Esophagus squamous epithelium (tissue), 5 donors: ENCODE measurements at regions not wholly inside any gene's neighbourhood (a gene's known extent, or its start where the extent isn't known, plus 50 kb on each side); places are given as distances from the start of the nearest gene placed in this dataset.

Experiments used
- DNase-seq: peaks from one replicate; lab custom pipeline; 2025; lab: John Stamatoyannopoulos, UW
- H3K27ac ChIP-seq, 4 donors: fragments of 200-600 bp; sonication (generic); one replicate each; pipeline ENCODE4 v1.5.1; 2016 to 2019; ENCODE audit warnings: mild to moderate bottlenecking in 1 of 4
- H3K27me3 ChIP-seq, 4 donors: fragments of 200-600 bp; sonication (generic); 1 replicate in 3 of 4; 2 replicates in 1 of 4; pipeline versions ENCODE4 v1.5.1 to v1.6.0; 2017 to 2021; ENCODE audit warnings: antibody characterized with exemption in 1 of 4
- H3K36me3 ChIP-seq, 3 donors: fragments of 200-600 bp; sonication (generic); one replicate each; pipeline ENCODE4 v1.5.1; 2016 to 2019
- H3K4me1 ChIP-seq, 3 donors: fragments of 200-600 bp; sonication (generic); one replicate each; pipeline ENCODE4 v1.5.1; 2017 to 2019
- H3K4me3 ChIP-seq, 4 donors: fragments of 200-600 bp; sonication (generic); 1 replicate in 3 of 4; 2 replicates in 1 of 4; pipeline ENCODE4 v1.5.1; 2016 to 2019; ENCODE audit warnings: mild to moderate bottlenecking in 2 of 4, moderate library complexity in 1 of 4
- H3K9me3 ChIP-seq, 3 donors: fragments of 200-600 bp; sonication (generic); one replicate each; pipeline ENCODE4 v1.5.1; 2016 to 2019
- CTCF ChIP-seq, 6 experiments: fragments of 450-650 bp in 4 of 6; fragments of 200-600 bp in 2 of 6; sonication (generic) in 2 of 6; IDR thresholded peaks; one replicate each; pipeline ENCODE4 v1.5.1; 2016 to 2019; ENCODE audit warnings: antibody characterized with exemption in 6 of 6, mild to moderate bottlenecking in 4 of 6, moderate library complexity in 4 of 6
- POLR2A ChIP-seq, 4 donors: fragments of 450-650 bp; IDR thresholded peaks; one replicate each; pipeline ENCODE4 v1.6.1; 2017; ENCODE audit warnings: antibody characterized with exemption in 4 of 4, mild to moderate bottlenecking in 4 of 4, moderate library complexity in 3 of 4
- WGBS, 2 donors: methylation state at CpG; one replicate each; pipeline ENCODE4 v1.1.5; 2018; 5-methylcytosine and 5-hydroxymethylcytosine counted together
- intact Hi-C: fragments of 100-400 bp; cut with DNase I; formaldehyde crosslinking; loops from one replicate; pipeline ENCODE4 v1.15.0; 2022
- donor health status: DM: yes; HTN: yes; CAD: no.

- 64 to 89% methylated on average over 1 to 3 of the region's 3 CpGs for WGBS, 2 donors
- no peaks in the 10 kb centered on the region for H3K9me3 ChIP-seq
- intact Hi-C loops, result no loop called here
- H3K4me1 ChIP-seq, result peaks cover 0 to under 1% (median 0%) of the 10 kb centered on the region in 3 donors
- no peak for TF ChIP-seq POLR2A (IDR thresholded peaks at IDR 0.05)
- TF ChIP-seq CTCF (IDR thresholded peaks at IDR 0.05), result no peak
- H3K27me3 ChIP-seq, result no peaks in the 10 kb centered on the region
- H3K4me3 ChIP-seq, result no peak overlapping the region
- no peak overlapping the region for H3K27ac ChIP-seq
- no peak for DNase-seq
- H3K36me3 ChIP-seq, result no peaks in the 10 kb centered on the region
Measured at GRCh38 chr2:60377825-60378224, 175.6 kb downstream of the BCL11A start.

GRCh38 chr2:60376252-60376651 is 177.2 kb downstream of the BCL11A start:
- Histone ChIP-seq H3K4me3 (no peak overlapping the region), H3K4me1 (peaks cover 0 to 14% (median 9%) of the 10 kb centered on the region in 3 donors), H3K27me3 (no peaks in the 10 kb centered on the region), H3K27ac (no peak overlapping the region), H3K36me3 (no peaks in the 10 kb centered on the region), H3K9me3 (no peaks in the 10 kb centered on the region)
- WGBS, 2 donors, result 60 to 83% methylated on average over 2 of the region's 3 CpGs
- DNase-seq, result no peak
- no peak for TF ChIP-seq POLR2A (IDR thresholded peaks at IDR 0.05)
- TF ChIP-seq CTCF (IDR thresholded peaks at IDR 0.05), result no peak
- intact Hi-C loops, result no loop called here

- Histone ChIP-seq H3K4me3 (no peak overlapping the region), H3K27me3 (no peaks in the 10 kb centered on the region), H3K27ac (peak overlapping the region in 3 of 4 donors; percentile 68 to 79 (median 75)), H3K36me3 (no peaks in the 10 kb centered on the region), H3K9me3 (no peaks in the 10 kb centered on the region), H3K4me1 (peaks cover 7 to 31% (median 15%) of the 10 kb centered on the region in 3 donors)
- TF ChIP-seq CTCF (IDR thresholded peaks at IDR 0.05) (no peak), POLR2A (IDR thresholded peaks at IDR 0.05) (no peak)
- no peak for DNase-seq
- intact Hi-C loops, result no loop called here
- 23 to 37% methylated on average over 3 of the region's 3 CpGs for WGBS, 2 donors
Measured at GRCh38 chr2:60371681-60372080, 181.8 kb downstream of the BCL11A start.

GRCh38 chr2:60371219-60371618 is 182.2 kb downstream of the BCL11A start:
- H3K4me3 ChIP-seq, result no peak overlapping the region
- no peaks in the 10 kb centered on the region for H3K36me3 ChIP-seq
- peak overlapping the region; percentile 49 to 79 (median 72) for H3K27ac ChIP-seq
- no peaks in the 10 kb centered on the region for H3K9me3 ChIP-seq
- no peak for DNase-seq
- peaks cover 7 to 31% (median 15%) of the 10 kb centered on the region in 3 donors for H3K4me1 ChIP-seq
- 47 to 48% methylated on average over 3 to 8 of the region's 9 CpGs for WGBS, 2 donors
- intact Hi-C loops, result no loop called here
- H3K27me3 ChIP-seq, result no peaks in the 10 kb centered on the region
- TF ChIP-seq CTCF (IDR thresholded peaks at IDR 0.05), result no peak
- no peak for TF ChIP-seq POLR2A (IDR thresholded peaks at IDR 0.05)

GRCh38 chr2:60370814-60371213 is 182.6 kb downstream of the BCL11A start:
- Histone ChIP-seq H3K27ac (peak overlapping the region in 3 of 4 donors; percentile 68 to 79 (median 75)), H3K36me3 (no peaks in the 10 kb centered on the region), H3K4me1 (peaks cover 7 to 31% (median 15%) of the 10 kb centered on the region in 3 donors), H3K27me3 (no peaks in the 10 kb centered on the region), H3K4me3 (no peak overlapping the region), H3K9me3 (no peaks in the 10 kb centered on the region)
- TF ChIP-seq CTCF (IDR thresholded peaks at IDR 0.05), result no peak
- 34 to 44% methylated on average over 3 to 4 of the region's 4 CpGs for WGBS, 2 donors
- no peak for DNase-seq
- intact Hi-C loops, result no loop called here
